Psoas muscle (tissue), 7 donors: ENCODE measurements at regions not wholly inside any gene's neighbourhood (a gene's known extent, or its start where the extent isn't known, plus 50 kb on each side); places are given as distances from the start of the nearest gene placed in this dataset.

ENCODE experiments used
- ATAC-seq, 4 donors: fragments of 200-7000 bp; cut with Tn5 transposase; one replicate each; pipeline ENCODE4 v1.9.1; 2020; ENCODE audit warnings: moderate library complexity in 3 of 4, mild to moderate bottlenecking in 2 of 4
- DNase-seq, 2 donors: peaks; one replicate each; pipeline ENCODE4 v3.0.0-alpha.2; 2020
- H3K27ac ChIP-seq: fragments of 200-600 bp; one replicate; pipeline ENCODE4 v1.8.0; 2022
- H3K27me3 ChIP-seq, 3 donors: fragments of 200-600 bp in 1 of 3; one replicate each; pipeline versions ENCODE4 v1.6.1 to v1.8.0; 2013 to 2022; ENCODE audit warnings: low read length in 2 of 3, mild to moderate bottlenecking in 2 of 3, moderate library complexity in 1 of 3; ENCODE audit not compliant: insufficient read depth in 3 of 3
- H3K36me3 ChIP-seq, 2 donors: fragments of 200-600 bp in 1 of 2; one replicate each; pipeline versions ENCODE4 v1.6.1 to v1.8.0; 2013 to 2022; ENCODE audit warnings: low read depth in 1 of 2, mild to moderate bottlenecking in 1 of 2, moderate library complexity in 1 of 2; ENCODE audit not compliant: insufficient read depth in 1 of 2
- H3K4me1 ChIP-seq: fragments of 200-600 bp; one replicate; pipeline ENCODE4 v1.8.0; 2022
- H3K4me3 ChIP-seq: fragments of 200-600 bp; one replicate; pipeline ENCODE4 v1.8.0; 2022; ENCODE audit warnings: mild to moderate bottlenecking
- H3K9me3 ChIP-seq: fragments of 200-600 bp; one replicate; pipeline ENCODE4 v1.8.0; 2022
- CTCF ChIP-seq: fragments of 200-600 bp; IDR thresholded peaks from one replicate; pipeline ENCODE4 v1.8.0; 2022; ENCODE audit warnings: antibody characterized with exemption
- WGBS, 3 donors: extraction: QIAGEN DNeasy Blood & Tissue Kit; methylation state at CpG; one replicate each; pipeline versions ENCODE4 v1.1.6 to v1.1.7; 2013; 5-methylcytosine and 5-hydroxymethylcytosine counted together
- intact Hi-C, 2 donors: fragments of 100-400 bp; cut with DNase I; formaldehyde crosslinking; loops; one replicate each; pipeline versions ENCODE4 v1.11.0 to v1.14.2; 2022
- donor health status: healthy with polysubstance abuse.
- donor health status: DM: no; HTN: no; CAD: no; lungs with moderate emphysema.
- donor health status: Bipolar disorder and iron deficiency.
- donor health status: healthy.
- donor health status: DM: yes; HTN: yes; CAD: no.
- donor health status: DM: no; HTN: no; CAD: no.
- donor health status: DM: yes; HTN: yes; CAD: no.

- WGBS, 3 donors = 31 to 51% (median 38%) methylated on average over 4 of the region's 4 CpGs
- DNase-seq = no peak
- H3K27ac ChIP-seq = no peak overlapping the region
- intact Hi-C loops = no loop called here
- TF ChIP-seq CTCF = no peak
- H3K36me3 ChIP-seq = no peaks in the 10 kb centered on the region
- H3K4me1 ChIP-seq = no peaks in the 10 kb centered on the region
- no peak overlapping the region for H3K4me3 ChIP-seq
- H3K9me3 ChIP-seq = no peaks in the 10 kb centered on the region
- peaks cover 5 to 26% (median 5%) of the 10 kb centered on the region in 3 donors for H3K27me3 ChIP-seq
- ATAC-seq = no peak
These were observed 507.3 kb downstream of the RNF144A start for GRCh38 chr2:7424481-7424880.

- Histone ChIP-seq H3K27me3 (peaks cover 0 to 44% (median 8%) of the 10 kb centered on the region in 3 donors), H3K36me3 (no peaks in the 10 kb centered on the region), H3K9me3 (no peaks in the 10 kb centered on the region), H3K27ac (no peak overlapping the region), H3K4me3 (no peak overlapping the region), H3K4me1 (no peaks in the 10 kb centered on the region)
- ATAC-seq (peak in 2 of 4 donors; percentile 36 to 67), DNase-seq (no peak)
- intact Hi-C loops = loop anchor here (2.0 kb wide), 2 partner anchors 1259 to 1265 kb away; no protein-coding TSS in a partner anchor
- WGBS, 3 donors = 46 to 51% (median 47%) methylated on average over 8 of the region's 8 CpGs
- TF ChIP-seq CTCF = peak; percentile 66
These were observed 510.3 kb downstream of the RNF144A start for GRCh38 chr2:7427293-7428060.

GRCh38 chr2:7428454-7429204 lies 511.4 kb downstream of the RNF144A start:
- H3K4me3 ChIP-seq = no peak overlapping the region
- intact Hi-C loops = loop anchor here (2.0 kb wide), 2 partner anchors 1258 to 1264 kb away; no protein-coding TSS in a partner anchor
- ATAC-seq = no peak
- WGBS, 3 donors = 80 to 85% (median 83%) methylated on average over 15 of the region's 15 CpGs
- peaks cover 0 to 44% (median 8%) of the 10 kb centered on the region in 3 donors for H3K27me3 ChIP-seq
- H3K36me3 ChIP-seq = no peaks in the 10 kb centered on the region
- TF ChIP-seq CTCF = no peak
- no peak for DNase-seq
- H3K27ac ChIP-seq = no peak overlapping the region
- H3K4me1 ChIP-seq = no peaks in the 10 kb centered on the region
- H3K9me3 ChIP-seq = no peaks in the 10 kb centered on the region

GRCh38 chr2:7429733-7430132 lies 512.5 kb downstream of the RNF144A start:
- Histone ChIP-seq H3K36me3 (no peaks in the 10 kb centered on the region), H3K4me3 (no peak overlapping the region), H3K9me3 (no peaks in the 10 kb centered on the region), H3K27me3 (peaks cover 0 to 44% (median 11%) of the 10 kb centered on the region in 3 donors), H3K4me1 (no peaks in the 10 kb centered on the region), H3K27ac (no peak overlapping the region)
- DNase-seq (no peak), ATAC-seq (no peak)
- WGBS, 3 donors = 85 to 94% (median 86%) methylated on average over 4 of the region's 4 CpGs
- intact Hi-C loops = loop anchor here (2.0 kb wide), 2 partner anchors 1257 to 1263 kb away; no protein-coding TSS in a partner anchor
- no peak for TF ChIP-seq CTCF
